Neutrophil (primary cell): ENCODE measurements at regions not wholly inside any gene's neighbourhood (a gene's known extent, or its start where the extent isn't known, plus 50 kb on each side); places are given as distances from the start of the nearest gene placed in this dataset.
A peak's percentile ranks its signal among the peaks of the same experiment; 100 is the strongest.

Experiments used
- H3K27ac ChIP-seq: fragments of 200-600 bp; sonication (generic); 2 replicates; pipeline ENCODE4 v1.5.1; 2016; ENCODE audit warnings: mild to moderate bottlenecking, moderate library complexity
- H3K27me3 ChIP-seq: fragments of 200-600 bp; sonication (generic); 2 replicates; pipeline ENCODE4 v1.6.0; 2016; ENCODE audit warnings: mild to moderate bottlenecking
- H3K36me3 ChIP-seq: fragments of 200-600 bp; sonication (generic); 2 replicates; pipeline ENCODE4 v1.5.1; 2017
- H3K4me1 ChIP-seq, 2 experiments: fragments of 200-600 bp in 1 of 2; sonication (generic) in 1 of 2; 1 replicate in 1 of 2; 2 replicates in 1 of 2; pipeline versions ENCODE4 v1.5.1 to v1.6.1; 2013 to 2016; ENCODE audit warnings: low read depth in 1 of 2, low read length in 1 of 2, mild to moderate bottlenecking in 1 of 2, moderate library complexity in 1 of 2; ENCODE audit not compliant: control insufficient read depth in 1 of 2, insufficient read depth in 1 of 2
- H3K4me3 ChIP-seq, 2 experiments: fragments of 200-600 bp in 1 of 2; sonication (generic) in 1 of 2; 1 replicate in 1 of 2; 2 replicates in 1 of 2; pipeline ENCODE4 v1.5.1; 2013 to 2016; ENCODE audit warnings: low read depth in 1 of 2, low read length in 1 of 2, mild to moderate bottlenecking in 1 of 2, moderate library complexity in 1 of 2
- H3K9me3 ChIP-seq: fragments of 200-600 bp; sonication (generic); 2 replicates; pipeline ENCODE4 v1.5.1; 2016
- CTCF ChIP-seq: fragments of 200-600 bp; sonication (generic); IDR thresholded peaks from 2 replicates; pipeline ENCODE4 v1.5.1; 2016; ENCODE audit warnings: antibody characterized with exemption

- Histone ChIP-seq H3K4me1 (peaks cover 21 to 25% of the 10 kb centered on the region in 2 experiments), H3K4me3 (no peak overlapping the region), H3K27me3 (no peaks in the 10 kb centered on the region), H3K36me3 (no peaks in the 10 kb centered on the region), H3K27ac (no peak overlapping the region), H3K9me3 (no peaks in the 10 kb centered on the region)
- no peak for TF ChIP-seq CTCF
These were observed 498.1 kb upstream of the CPEB2 start for GRCh38 chr4:14504162-14504561.

- Histone ChIP-seq H3K27ac (no peak overlapping the region), H3K36me3 (no peaks in the 10 kb centered on the region), H3K9me3 (no peaks in the 10 kb centered on the region), H3K27me3 (no peaks in the 10 kb centered on the region), H3K4me3 (no peak overlapping the region), H3K4me1 (no peaks in the 10 kb centered on the region)
- no peak for TF ChIP-seq CTCF
These were observed 488.8 kb upstream of the CPEB2 start for GRCh38 chr4:14513471-14513870.

DNA sequence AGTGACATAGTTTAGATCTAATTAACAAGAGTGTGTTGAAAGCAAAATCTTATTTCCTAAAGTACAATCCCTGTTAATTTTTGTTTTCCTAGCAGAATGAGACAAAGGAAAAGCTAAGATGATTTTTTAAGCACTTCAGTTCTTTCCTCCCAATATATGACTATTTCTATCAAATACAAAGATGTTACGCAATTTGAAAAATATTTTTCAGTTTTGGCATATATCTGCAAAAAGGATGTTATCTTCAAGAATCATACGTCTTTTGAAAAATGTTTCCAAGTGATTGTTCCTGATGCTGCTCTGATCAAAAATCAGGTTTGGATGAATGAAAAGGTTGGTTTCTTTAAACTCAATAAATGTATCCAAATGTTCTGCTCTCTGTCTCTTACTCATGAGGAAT is 486.7 kb upstream of the CPEB2 start:
- no peaks in the 10 kb centered on the region for H3K9me3 ChIP-seq
- H3K27me3 ChIP-seq, result no peaks in the 10 kb centered on the region
- no peak overlapping the region for H3K4me3 ChIP-seq
- H3K36me3 ChIP-seq, result no peaks in the 10 kb centered on the region
- peaks cover 4% of the 10 kb centered on the region in 2 experiments for H3K4me1 ChIP-seq
- no peak overlapping the region for H3K27ac ChIP-seq
- no peak for TF ChIP-seq CTCF

DNA sequence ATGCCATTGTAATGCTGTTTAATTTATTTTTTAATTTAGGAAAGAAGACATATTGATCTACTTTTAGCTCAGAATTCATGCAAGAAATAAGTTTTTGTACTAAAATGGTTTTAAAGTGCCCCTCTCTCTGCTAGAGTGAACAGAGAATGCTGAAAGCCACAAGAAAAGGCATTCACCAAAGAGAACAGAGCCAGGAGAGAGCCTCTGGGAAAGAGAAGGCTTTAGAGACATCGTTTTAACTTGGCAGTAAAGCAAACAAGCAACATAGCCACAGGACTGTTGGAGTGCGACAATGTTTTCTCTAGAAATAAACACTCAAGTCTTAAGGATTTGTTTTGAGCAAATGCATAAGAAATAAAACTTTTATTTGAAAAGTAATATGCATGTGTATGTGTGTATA is 484.1 kb upstream of the CPEB2 start:
- Histone ChIP-seq H3K27me3 (no peaks in the 10 kb centered on the region), H3K4me3 (no peak overlapping the region)

DNA sequence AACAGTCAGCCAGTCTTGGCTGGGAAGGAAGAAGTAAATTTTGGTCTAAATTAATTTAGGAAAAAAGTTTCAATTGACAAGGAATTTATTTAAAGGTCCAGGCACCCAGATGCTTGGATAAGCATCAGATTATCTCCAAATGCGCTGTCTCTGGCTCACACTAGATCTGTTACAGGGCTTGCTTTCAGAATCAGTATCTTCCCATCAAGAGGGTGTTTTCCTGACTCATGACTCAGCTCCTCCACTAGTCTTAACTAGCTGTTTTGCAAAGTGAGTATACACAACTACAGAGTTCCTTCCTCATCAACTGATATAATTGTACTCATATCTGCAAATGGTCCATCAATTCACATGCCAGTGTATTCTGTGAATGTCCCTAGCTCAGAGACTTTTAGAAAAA is 482.1 kb upstream of the CPEB2 start:
- H3K4me3 ChIP-seq, result no peak overlapping the region
- no peak for TF ChIP-seq CTCF
- H3K27ac ChIP-seq, result peak overlapping the region; percentile 50
- H3K4me1 ChIP-seq, result peaks cover 6 to 8% of the 10 kb centered on the region in 2 experiments
- no peaks in the 10 kb centered on the region for H3K27me3 ChIP-seq
- no peaks in the 10 kb centered on the region for H3K9me3 ChIP-seq
- H3K36me3 ChIP-seq, result no peaks in the 10 kb centered on the region

More for the DNA sequence above, 484.1 kb upstream of the CPEB2 start:
- peaks cover 6 to 8% of the 10 kb centered on the region in 2 experiments for H3K4me1 ChIP-seq
- H3K36me3 ChIP-seq, result no peaks in the 10 kb centered on the region
- TF ChIP-seq CTCF, result no peak
- no peaks in the 10 kb centered on the region for H3K9me3 ChIP-seq
- H3K27ac ChIP-seq, result no peak overlapping the region

DNA sequence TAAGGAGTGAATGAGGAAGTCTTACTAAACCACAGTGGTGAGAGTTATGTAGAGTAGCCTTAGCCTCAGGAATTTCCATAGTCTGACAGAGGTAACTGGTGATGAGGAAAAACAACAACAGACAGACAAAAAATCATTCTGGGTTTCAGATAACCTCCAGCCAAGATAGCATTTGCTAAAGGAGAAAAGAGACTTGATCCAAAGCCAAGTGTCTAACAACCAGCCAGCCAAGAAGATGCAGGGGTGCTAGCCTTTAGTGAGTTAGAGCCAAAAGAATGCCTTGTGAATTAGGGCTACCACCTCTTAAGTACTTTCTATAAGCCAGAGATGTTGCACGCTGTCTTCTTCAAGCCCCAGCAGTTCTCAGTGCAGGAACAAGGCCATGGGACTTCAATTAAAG is 478.0 kb upstream of the CPEB2 start:
- no peak for TF ChIP-seq CTCF
- no peak overlapping the region for H3K27ac ChIP-seq
- no peaks in the 10 kb centered on the region for H3K36me3 ChIP-seq
- H3K27me3 ChIP-seq, result no peaks in the 10 kb centered on the region
- H3K4me1 ChIP-seq, result peaks cover 7 to 14% of the 10 kb centered on the region in 2 experiments
- H3K9me3 ChIP-seq, result no peaks in the 10 kb centered on the region
- no peak overlapping the region for H3K4me3 ChIP-seq
